ENCODE measurements at regions not wholly inside any gene's neighbourhood (a gene's known extent, or its start where the extent isn't known, plus 50 kb on each side); places are given as distances from the start of the nearest gene placed in this dataset.

GRCh38 chr5:147049764-147050163, 171.2 kb upstream of the PPP2R2B start:
- TF ChIP-seq FOXM1 (IDR thresholded peaks at IDR 0.05; ENCODE audit: borderline replicate concordance), result no peak
- no peak for TF ChIP-seq LEF1 (IDR thresholded peaks at IDR 0.05; ENCODE audit: borderline replicate concordance)
- TF ChIP-seq HDGF (IDR thresholded peaks at IDR 0.05; ENCODE audit: borderline replicate concordance), result no peak
- TF ChIP-seq ELF4 (IDR thresholded peaks at IDR 0.05), result no peak
- TF ChIP-seq ZNF384 (IDR thresholded peaks at IDR 0.05), result no peak
- no peak for TF ChIP-seq TARDBP (IDR thresholded peaks at IDR 0.05)
- no peak for TF ChIP-seq FOXK2 (IDR thresholded peaks at IDR 0.05)
- TF ChIP-seq FOXA1 (IDR thresholded peaks at IDR 0.05), result no peak
- TF ChIP-seq BHLHE40 (IDR thresholded peaks at IDR 0.05; ENCODE audit: borderline replicate concordance), result no peak
- TF ChIP-seq SUZ12 (IDR thresholded peaks at IDR 0.05), result no peak
- no peak for TF ChIP-seq L3MBTL2 (conservative IDR thresholded peaks at IDR 0.05)
- TF ChIP-seq SP1 (IDR thresholded peaks at IDR 0.05), result no peak
- no peak for TF ChIP-seq NFRKB (IDR thresholded peaks at IDR 0.05)
- TF ChIP-seq PKNOX1 (IDR thresholded peaks at IDR 0.05), result no peak
- TF ChIP-seq CTBP1 (IDR thresholded peaks at IDR 0.05; ENCODE audit: borderline replicate concordance), result no peak
- no peak for TF ChIP-seq ARNT (IDR thresholded peaks at IDR 0.05)
- POLR2A ChIA-PET, result no interaction called here
- CTCF ChIA-PET, result no interaction called here
- DNase-seq (ENCODE audit: extremely low spot score), result no peak

GRCh38 chr5:147050172-147050571, 171.6 kb upstream of the PPP2R2B start:
- ChIA-PET CTCF (no interaction called here), POLR2A (no interaction called here)
- TF ChIP-seq NFRKB (IDR thresholded peaks at IDR 0.05) (no peak), ARNT (IDR thresholded peaks at IDR 0.05) (no peak), FOXK2 (IDR thresholded peaks at IDR 0.05) (no peak), FOXM1 (IDR thresholded peaks at IDR 0.05; ENCODE audit: borderline replicate concordance) (no peak), TARDBP (IDR thresholded peaks at IDR 0.05) (no peak), HDGF (IDR thresholded peaks at IDR 0.05; ENCODE audit: borderline replicate concordance) (no peak), SUZ12 (IDR thresholded peaks at IDR 0.05) (no peak), LEF1 (IDR thresholded peaks at IDR 0.05; ENCODE audit: borderline replicate concordance) (no peak)
- no peak for DNase-seq (ENCODE audit: extremely low spot score)

- POLR2A ChIA-PET, result no interaction called here
Observed at GRCh38 chr5:147051193-147051592, 172.6 kb upstream of the PPP2R2B start.

GRCh38 chr5:147052519-147052918, 174.0 kb upstream of the PPP2R2B start:
- POLR2A ChIA-PET, result no interaction called here
- CTCF ChIA-PET, result no interaction called here
- DNase-seq (ENCODE audit: extremely low spot score), result no peak
- no peak for TF ChIP-seq FOXA1 (IDR thresholded peaks at IDR 0.05)
- no peak for TF ChIP-seq ELF4 (IDR thresholded peaks at IDR 0.05)
- TF ChIP-seq SP1 (IDR thresholded peaks at IDR 0.05), result no peak

More at GRCh38 chr5:147051193-147051592, 172.6 kb upstream of the PPP2R2B start:
- no peak for DNase-seq (ENCODE audit: extremely low spot score)
- CTCF ChIA-PET, result no interaction called here
- TF ChIP-seq ZNF384 (IDR thresholded peaks at IDR 0.05), result no peak
- no peak for TF ChIP-seq ELF4 (IDR thresholded peaks at IDR 0.05)
- TF ChIP-seq FOXA1 (IDR thresholded peaks at IDR 0.05), result no peak
- TF ChIP-seq SUZ12 (IDR thresholded peaks at IDR 0.05), result no peak
- no peak for TF ChIP-seq PKNOX1 (IDR thresholded peaks at IDR 0.05)
- TF ChIP-seq SP1 (IDR thresholded peaks at IDR 0.05), result no peak
- no peak for TF ChIP-seq ARNT (IDR thresholded peaks at IDR 0.05)

GRCh38 chr5:147055089-147055826, 176.7 kb upstream of the PPP2R2B start:
- ChIA-PET POLR2A (no interaction called here), CTCF (no interaction called here)
- TF ChIP-seq NFRKB (IDR thresholded peaks at IDR 0.05) (no peak), ARNT (IDR thresholded peaks at IDR 0.05) (no peak), PKNOX1 (IDR thresholded peaks at IDR 0.05) (no peak), FOXA1 (IDR thresholded peaks at IDR 0.05) (no peak), ZNF384 (IDR thresholded peaks at IDR 0.05) (no peak), FOXM1 (IDR thresholded peaks at IDR 0.05; ENCODE audit: borderline replicate concordance) (no peak), TARDBP (IDR thresholded peaks at IDR 0.05) (no peak), CTBP1 (IDR thresholded peaks at IDR 0.05; ENCODE audit: borderline replicate concordance) (no peak), FOXK2 (IDR thresholded peaks at IDR 0.05) (no peak), ELF4 (IDR thresholded peaks at IDR 0.05) (no peak), SP1 (IDR thresholded peaks at IDR 0.05) (no peak), SUZ12 (IDR thresholded peaks at IDR 0.05) (no peak), HDGF (IDR thresholded peaks at IDR 0.05; ENCODE audit: borderline replicate concordance) (no peak), BHLHE40 (IDR thresholded peaks at IDR 0.05; ENCODE audit: borderline replicate concordance) (no peak), LEF1 (IDR thresholded peaks at IDR 0.05; ENCODE audit: borderline replicate concordance) (no peak), L3MBTL2 (conservative IDR thresholded peaks at IDR 0.05) (no peak)

GRCh38 chr5:147055850-147056566, 177.5 kb upstream of the PPP2R2B start:
- no peak for DNase-seq (ENCODE audit: extremely low spot score)
- ChIA-PET POLR2A (no interaction called here), CTCF (no interaction called here)
- TF ChIP-seq SUZ12 (IDR thresholded peaks at IDR 0.05) (no peak), FOXM1 (IDR thresholded peaks at IDR 0.05; ENCODE audit: borderline replicate concordance) (no peak), NFRKB (IDR thresholded peaks at IDR 0.05) (no peak), PKNOX1 (IDR thresholded peaks at IDR 0.05) (no peak), ELF4 (IDR thresholded peaks at IDR 0.05) (no peak), BHLHE40 (IDR thresholded peaks at IDR 0.05; ENCODE audit: borderline replicate concordance) (no peak), ARNT (IDR thresholded peaks at IDR 0.05) (no peak), FOXA1 (IDR thresholded peaks at IDR 0.05) (no peak), FOXK2 (IDR thresholded peaks at IDR 0.05) (no peak), ZNF384 (IDR thresholded peaks at IDR 0.05) (no peak), TARDBP (IDR thresholded peaks at IDR 0.05) (no peak), HDGF (IDR thresholded peaks at IDR 0.05; ENCODE audit: borderline replicate concordance) (no peak), CTBP1 (IDR thresholded peaks at IDR 0.05; ENCODE audit: borderline replicate concordance) (no peak), L3MBTL2 (conservative IDR thresholded peaks at IDR 0.05) (no peak), SP1 (IDR thresholded peaks at IDR 0.05) (no peak)

More at GRCh38 chr5:147055089-147055826, 176.7 kb upstream of the PPP2R2B start:
- no peak for DNase-seq (ENCODE audit: extremely low spot score)

Measured in HEK293T (cell line).